RWPE1 (cell line): ENCODE measurements at regions not wholly inside any gene's neighbourhood (a gene's known extent, or its start where the extent isn't known, plus 50 kb on each side); places are given as distances from the start of the nearest gene placed in this dataset.
"Not testable (repeated sequence)": the region's sequence is repeated elsewhere in the genome, so short reads cannot be mapped to it uniquely, and the experiment has no call there.

Source experiments
- CTCF ChIA-PET: fragments of 350-600 bp; sonication (Branson Sonifier 250); formaldehyde crosslinking; extraction: SDS; loops from one replicate; lab custom pipeline; 2021; lab: Yijun Ruan, JAX
- POLR2A ChIA-PET: fragments of 400-600 bp; formaldehyde crosslinking; extraction: SDS; loops from one replicate; lab custom pipeline; 2020; ENCODE audit warnings: antibody characterized with exemption; ENCODE audit not compliant: low non-redundant PET; lab: Yijun Ruan, JAX
- DNase-seq: peaks from one replicate; pipeline ENCODE4 v3.0.0; 2012; ENCODE audit warnings: low spot score
- H3K27ac ChIP-seq: fragments of 450-650 bp; 2 replicates; pipeline ENCODE4 v1.5.1; 2017
- CTCF ChIP-seq: fragments of 450-650 bp; conservative IDR thresholded peaks from 2 replicates; pipeline ENCODE4 v1.5.1; 2017; ENCODE audit warnings: low read depth, mild to moderate bottlenecking

GRCh38 chr6:101163611-101164010 is 229.9 kb upstream of the GRIK2 start:
- no peak for DNase-seq
- ChIA-PET POLR2A (no interaction called here), CTCF (no interaction called here)

GRCh38 chr6:101167638-101168037 is 225.9 kb upstream of the GRIK2 start:
- H3K27ac ChIP-seq: no peak overlapping the region
- ChIA-PET CTCF (interaction anchor here (0.7 kb wide), 1 partner anchor 13 kb away, joined by 3 read pairs; no protein-coding TSS in a partner anchor), POLR2A (no interaction called here)
- no peak for TF ChIP-seq CTCF
- DNase-seq: no peak

More at GRCh38 chr6:101163611-101164010, 229.9 kb upstream of the GRIK2 start:
- H3K27ac ChIP-seq: no peak overlapping the region
- no peak for TF ChIP-seq CTCF

- H3K27ac ChIP-seq, DNase-seq, CTCF ChIA-PET, POLR2A ChIA-PET: not testable (repeated sequence)
Observed at GRCh38 chr6:101171049-101171448, 222.5 kb upstream of the GRIK2 start.

- CTCF ChIA-PET: interaction anchor here (0.6 kb wide), 1 partner anchor 1442 kb away, joined by 3 read pairs; no protein-coding TSS in a partner anchor
- no peak for TF ChIP-seq CTCF
- DNase-seq: no peak
- POLR2A ChIA-PET: no interaction called here
- H3K27ac ChIP-seq: no peak overlapping the region
Observed at GRCh38 chr6:101178748-101179147, 214.8 kb upstream of the GRIK2 start.

- POLR2A ChIA-PET: no interaction called here
- H3K27ac ChIP-seq: no peak overlapping the region
- no peak for TF ChIP-seq CTCF
- DNase-seq: no peak
- CTCF ChIA-PET: interaction anchor here (0.5 kb wide), 1 partner anchor 14 kb away, joined by 3 read pairs; no protein-coding TSS in a partner anchor
Observed at GRCh38 chr6:101181006-101181405, 212.5 kb upstream of the GRIK2 start.

- H3K27ac ChIP-seq, CTCF ChIA-PET, POLR2A ChIA-PET, DNase-seq: not testable (repeated sequence)
Observed at GRCh38 chr6:101188285-101188798, 205.2 kb upstream of the GRIK2 start.

- ChIA-PET POLR2A (no interaction called here), CTCF (interaction anchor here (0.6 kb wide), 1 partner anchor 504 kb away, joined by 4 read pairs; no protein-coding TSS in a partner anchor)
- DNase-seq: no peak
- no peak for TF ChIP-seq CTCF
- no peak overlapping the region for H3K27ac ChIP-seq
Observed at GRCh38 chr6:101195588-101195987, 197.9 kb upstream of the GRIK2 start.
